Esophagus squamous epithelium (tissue), 5 donors: ENCODE measurements at regions not wholly inside any gene's neighbourhood (a gene's known extent, or its start where the extent isn't known, plus 50 kb on each side); places are given as distances from the start of the nearest gene placed in this dataset.

ENCODE experiments used
- DNase-seq: peaks from one replicate; lab custom pipeline; 2025; lab: John Stamatoyannopoulos, UW
- H3K27ac ChIP-seq, 4 donors: fragments of 200-600 bp; sonication (generic); one replicate each; pipeline ENCODE4 v1.5.1; 2016 to 2019; ENCODE audit warnings: mild to moderate bottlenecking in 1 of 4
- H3K27me3 ChIP-seq, 4 donors: fragments of 200-600 bp; sonication (generic); 1 replicate in 3 of 4; 2 replicates in 1 of 4; pipeline versions ENCODE4 v1.5.1 to v1.6.0; 2017 to 2021; ENCODE audit warnings: antibody characterized with exemption in 1 of 4
- H3K36me3 ChIP-seq, 3 donors: fragments of 200-600 bp; sonication (generic); one replicate each; pipeline ENCODE4 v1.5.1; 2016 to 2019
- H3K4me1 ChIP-seq, 3 donors: fragments of 200-600 bp; sonication (generic); one replicate each; pipeline ENCODE4 v1.5.1; 2017 to 2019
- H3K4me3 ChIP-seq, 4 donors: fragments of 200-600 bp; sonication (generic); 1 replicate in 3 of 4; 2 replicates in 1 of 4; pipeline ENCODE4 v1.5.1; 2016 to 2019; ENCODE audit warnings: mild to moderate bottlenecking in 2 of 4, moderate library complexity in 1 of 4
- H3K9me3 ChIP-seq, 3 donors: fragments of 200-600 bp; sonication (generic); one replicate each; pipeline ENCODE4 v1.5.1; 2016 to 2019
- CTCF ChIP-seq, 6 experiments: fragments of 450-650 bp in 4 of 6; fragments of 200-600 bp in 2 of 6; sonication (generic) in 2 of 6; IDR thresholded peaks; one replicate each; pipeline ENCODE4 v1.5.1; 2016 to 2019; ENCODE audit warnings: antibody characterized with exemption in 6 of 6, mild to moderate bottlenecking in 4 of 6, moderate library complexity in 4 of 6
- POLR2A ChIP-seq, 4 donors: fragments of 450-650 bp; IDR thresholded peaks; one replicate each; pipeline ENCODE4 v1.6.1; 2017; ENCODE audit warnings: antibody characterized with exemption in 4 of 4, mild to moderate bottlenecking in 4 of 4, moderate library complexity in 3 of 4
- WGBS, 2 donors: methylation state at CpG; one replicate each; pipeline ENCODE4 v1.1.5; 2018; 5-methylcytosine and 5-hydroxymethylcytosine counted together
- intact Hi-C: fragments of 100-400 bp; cut with DNase I; formaldehyde crosslinking; loops from one replicate; pipeline ENCODE4 v1.15.0; 2022
- donor health status: DM: yes; HTN: yes; CAD: no.

GRCh38 chr14:84197704-84198103 lies 1332.2 kb upstream of the FLRT2 start:
- TF ChIP-seq CTCF (IDR thresholded peaks at IDR 0.05) (no peak), POLR2A (IDR thresholded peaks at IDR 0.05) (no peak)
- DNase-seq = no peak
- Histone ChIP-seq H3K9me3 (peaks cover 0 to 8% (median 0%) of the 10 kb centered on the region in 3 donors), H3K4me1 (no peaks in the 10 kb centered on the region), H3K36me3 (no peaks in the 10 kb centered on the region), H3K4me3 (no peak overlapping the region), H3K27ac (no peak overlapping the region), H3K27me3 (no peaks in the 10 kb centered on the region)
- intact Hi-C loops = no loop called here
- 55 to 67% methylated on average over 1 of the region's 1 CpG for WGBS, 2 donors

- Histone ChIP-seq H3K4me1 (no peaks in the 10 kb centered on the region), H3K36me3 (no peaks in the 10 kb centered on the region), H3K4me3 (no peak overlapping the region), H3K27me3 (no peaks in the 10 kb centered on the region), H3K27ac (no peak overlapping the region), H3K9me3 (no peaks in the 10 kb centered on the region)
- no peak for TF ChIP-seq POLR2A (IDR thresholded peaks at IDR 0.05)
- no peak for TF ChIP-seq CTCF (IDR thresholded peaks at IDR 0.05)
- no peak for DNase-seq
- 37 to 62% methylated on average over 2 of the region's 2 CpGs for WGBS, 2 donors
- intact Hi-C loops = no loop called here
These were observed 1327.5 kb upstream of the FLRT2 start for GRCh38 chr14:84202486-84202885.

GRCh38 chr14:84203896-84204295 lies 1326.0 kb upstream of the FLRT2 start:
- Histone ChIP-seq H3K36me3 (no peaks in the 10 kb centered on the region), H3K4me3 (no peak overlapping the region), H3K27me3 (no peaks in the 10 kb centered on the region), H3K9me3 (no peaks in the 10 kb centered on the region), H3K4me1 (no peaks in the 10 kb centered on the region), H3K27ac (no peak overlapping the region)
- intact Hi-C loops = no loop called here
- DNase-seq = no peak
- no peak for TF ChIP-seq POLR2A (IDR thresholded peaks at IDR 0.05)
- TF ChIP-seq CTCF (IDR thresholded peaks at IDR 0.05) = no peak

GRCh38 chr14:84208451-84208850 lies 1321.5 kb upstream of the FLRT2 start:
- no peaks in the 10 kb centered on the region for H3K4me1 ChIP-seq
- TF ChIP-seq POLR2A (IDR thresholded peaks at IDR 0.05) (no peak), CTCF (IDR thresholded peaks at IDR 0.05) (no peak)
- no peaks in the 10 kb centered on the region for H3K9me3 ChIP-seq
- no peaks in the 10 kb centered on the region for H3K27me3 ChIP-seq
- 45 to 70% methylated on average over 7 of the region's 7 CpGs for WGBS, 2 donors
- no peak overlapping the region for H3K27ac ChIP-seq
- no peak overlapping the region for H3K4me3 ChIP-seq
- intact Hi-C loops = no loop called here
- no peaks in the 10 kb centered on the region for H3K36me3 ChIP-seq
- DNase-seq = no peak

GRCh38 chr14:84209031-84209430 lies 1320.9 kb upstream of the FLRT2 start:
- Histone ChIP-seq H3K27ac (no peak overlapping the region), H3K4me3 (no peak overlapping the region), H3K36me3 (no peaks in the 10 kb centered on the region), H3K4me1 (no peaks in the 10 kb centered on the region), H3K27me3 (no peaks in the 10 kb centered on the region), H3K9me3 (no peaks in the 10 kb centered on the region)
- DNase-seq = no peak
- intact Hi-C loops = no loop called here
- TF ChIP-seq CTCF (IDR thresholded peaks at IDR 0.05) (no peak), POLR2A (IDR thresholded peaks at IDR 0.05) (no peak)
- WGBS, 2 donors = 23 to 42% methylated on average over 1 of the region's 1 CpG
